ENCODE measurements at regions not wholly inside any gene's neighbourhood (a gene's known extent, or its start where the extent isn't known, plus 50 kb on each side); places are given as distances from the start of the nearest gene placed in this dataset.

GRCh38 chr2:70369082-70369481 is 67.2 kb upstream of the FAM136A start:
- Mint-ChIP-seq H3K27me3 (no peaks in the 10 kb centered on the region), H3K27ac (no peak overlapping the region), H3K9me3 (no peaks in the 10 kb centered on the region), H3K36me3 (no peaks in the 10 kb centered on the region), H3K4me1 (ENCODE audit: low read depth) (no peaks in the 10 kb centered on the region), H3K4me3 (no peak overlapping the region)
- CTCF ChIA-PET, result no interaction called here
- DNase-seq, result no peak
- POLR2A ChIA-PET, result no interaction called here
- intact Hi-C loops (cut with micrococcal nuclease), result no loop called here

GRCh38 chr2:70368545-70368944 is 66.7 kb upstream of the FAM136A start:
- no peak overlapping the region for H3K4me3 Mint-ChIP-seq
- no peak for DNase-seq
- H3K27me3 Mint-ChIP-seq, result no peaks in the 10 kb centered on the region
- CTCF ChIA-PET, result no interaction called here
- POLR2A ChIA-PET, result no interaction called here
- H3K27ac Mint-ChIP-seq, result no peak overlapping the region
- H3K9me3 Mint-ChIP-seq, result no peaks in the 10 kb centered on the region
- intact Hi-C loops (cut with micrococcal nuclease), result no loop called here
- H3K36me3 Mint-ChIP-seq, result no peaks in the 10 kb centered on the region
- no peaks in the 10 kb centered on the region for H3K4me1 Mint-ChIP-seq (ENCODE audit: low read depth)

GRCh38 chr2:70367722-70368323 is 66.0 kb upstream of the FAM136A start:
- no peak overlapping the region for H3K27ac Mint-ChIP-seq
- no peaks in the 10 kb centered on the region for H3K9me3 Mint-ChIP-seq
- ChIA-PET CTCF (no interaction called here), POLR2A (no interaction called here)
- DNase-seq, result no peak
- intact Hi-C loops (cut with micrococcal nuclease), result no loop called here
- H3K4me3 Mint-ChIP-seq, result no peak overlapping the region
- no peaks in the 10 kb centered on the region for H3K36me3 Mint-ChIP-seq
- no peaks in the 10 kb centered on the region for H3K4me1 Mint-ChIP-seq (ENCODE audit: low read depth)
- no peaks in the 10 kb centered on the region for H3K27me3 Mint-ChIP-seq

GRCh38 chr2:70362661-70363060 is 60.8 kb upstream of the FAM136A start:
- CTCF ChIA-PET, result no interaction called here
- Mint-ChIP-seq H3K4me3 (no peak overlapping the region), H3K27ac (no peak overlapping the region), H3K27me3 (no peaks in the 10 kb centered on the region), H3K36me3 (no peaks in the 10 kb centered on the region), H3K9me3 (no peaks in the 10 kb centered on the region), H3K4me1 (ENCODE audit: low read depth) (no peaks in the 10 kb centered on the region)
- no peak for DNase-seq
- POLR2A ChIA-PET, result no interaction called here
- intact Hi-C loops (cut with micrococcal nuclease), result no loop called here

GRCh38 chr2:70360661-70361270 is 58.9 kb upstream of the FAM136A start:
- CTCF ChIA-PET, result no interaction called here
- intact Hi-C loops (cut with micrococcal nuclease), result no loop called here
- H3K27ac Mint-ChIP-seq, result no peak overlapping the region

GRCh38 chr2:70357684-70358071 is 55.8 kb upstream of the FAM136A start:
- CTCF ChIA-PET, result no interaction called here

More at GRCh38 chr2:70360661-70361270, 58.9 kb upstream of the FAM136A start:
- Mint-ChIP-seq H3K27me3 (peaks cover 3% of the 10 kb centered on the region), H3K36me3 (no peaks in the 10 kb centered on the region), H3K4me3 (no peak overlapping the region), H3K9me3 (no peaks in the 10 kb centered on the region), H3K4me1 (ENCODE audit: low read depth) (no peaks in the 10 kb centered on the region)
- DNase-seq, result no peak
- POLR2A ChIA-PET, result no interaction called here

GRCh38 chr2:70356941-70357683 is 55.2 kb upstream of the FAM136A start:
- CTCF ChIA-PET, result interaction anchor here (1.3 to 1.5 kb wide), 3 partner anchors 16 to 260 kb away, joined by 3 to 6 read pairs (median 4); no protein-coding TSS in a partner anchor
- peaks cover 5% of the 10 kb centered on the region for H3K27me3 Mint-ChIP-seq
- POLR2A ChIA-PET, result no interaction called here
- no peak for DNase-seq
- no peaks in the 10 kb centered on the region for H3K9me3 Mint-ChIP-seq
- no peaks in the 10 kb centered on the region for H3K4me1 Mint-ChIP-seq (ENCODE audit: low read depth)
- H3K27ac Mint-ChIP-seq, result no peak overlapping the region
- intact Hi-C loops (cut with micrococcal nuclease), result no loop called here
- no peak overlapping the region for H3K4me3 Mint-ChIP-seq
- no peaks in the 10 kb centered on the region for H3K36me3 Mint-ChIP-seq

More at GRCh38 chr2:70357684-70358071, 55.8 kb upstream of the FAM136A start:
- intact Hi-C loops (cut with micrococcal nuclease), result no loop called here
- Mint-ChIP-seq H3K27me3 (peaks cover 5% of the 10 kb centered on the region), H3K4me3 (no peak overlapping the region), H3K36me3 (no peaks in the 10 kb centered on the region), H3K9me3 (no peaks in the 10 kb centered on the region), H3K27ac (no peak overlapping the region), H3K4me1 (ENCODE audit: low read depth) (no peaks in the 10 kb centered on the region)
- POLR2A ChIA-PET, result no interaction called here
- no peak for DNase-seq

- no peak for DNase-seq
- ChIA-PET CTCF (interaction anchor here (0.6 kb wide), 1 partner anchor 49 kb away, joined by 3 read pairs; no protein-coding TSS in a partner anchor), POLR2A (no interaction called here)
- Mint-ChIP-seq H3K4me3 (no peak overlapping the region), H3K36me3 (no peaks in the 10 kb centered on the region), H3K9me3 (no peaks in the 10 kb centered on the region), H3K4me1 (ENCODE audit: low read depth) (no peaks in the 10 kb centered on the region), H3K27me3 (peaks cover 13% of the 10 kb centered on the region), H3K27ac (no peak overlapping the region)
- intact Hi-C loops (cut with micrococcal nuclease), result no loop called here
Measured at GRCh38 chr2:70354264-70354949, 52.5 kb upstream of the FAM136A start.

All from activated CD4-positive, alpha-beta memory T cell treated with anti-CD3 and anti-CD28 coated beads for 36 hours (primary cell).